GM19193 (cell line): ENCODE measurements at regions not wholly inside any gene's neighbourhood (a gene's known extent, or its start where the extent isn't known, plus 50 kb on each side); places are given as distances from the start of the nearest gene placed in this dataset.

Experiments
- POLR2A ChIP-seq: IDR thresholded peaks from 4 replicates; pipeline ENCODE4 v1.6.1; 2011; ENCODE audit not compliant: insufficient read depth, insufficient read length; ENCODE audit errors: extremely low read depth

DNA sequence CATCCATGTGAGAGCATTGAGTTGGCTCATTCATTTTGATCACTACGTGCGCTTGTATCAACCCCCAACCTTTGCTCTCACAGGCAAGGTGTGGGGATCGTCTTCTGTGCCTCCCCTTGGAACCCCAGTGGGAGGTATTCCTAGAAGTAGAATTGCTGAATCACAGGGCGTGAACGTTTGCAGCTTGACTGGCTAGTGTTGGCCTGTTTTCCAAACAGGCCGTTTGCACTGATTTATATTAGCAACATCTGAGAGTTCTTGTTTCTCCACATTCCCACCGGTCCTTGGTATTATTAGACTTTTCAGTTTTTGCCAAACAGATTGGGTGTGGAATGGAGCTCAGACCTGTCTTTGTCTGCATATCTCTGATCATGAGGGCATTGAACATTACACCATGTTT lies 288.6 kb upstream of the PWP1 start:
- TF ChIP-seq POLR2A: no peak

GRCh38 chr12:107397890-107398500 lies 287.6 kb upstream of the PWP1 start:
- TF ChIP-seq POLR2A: no peak

- TF ChIP-seq POLR2A: no peak
Measured at GRCh38 chr12:107399046-107399445, 286.6 kb upstream of the PWP1 start.

DNA sequence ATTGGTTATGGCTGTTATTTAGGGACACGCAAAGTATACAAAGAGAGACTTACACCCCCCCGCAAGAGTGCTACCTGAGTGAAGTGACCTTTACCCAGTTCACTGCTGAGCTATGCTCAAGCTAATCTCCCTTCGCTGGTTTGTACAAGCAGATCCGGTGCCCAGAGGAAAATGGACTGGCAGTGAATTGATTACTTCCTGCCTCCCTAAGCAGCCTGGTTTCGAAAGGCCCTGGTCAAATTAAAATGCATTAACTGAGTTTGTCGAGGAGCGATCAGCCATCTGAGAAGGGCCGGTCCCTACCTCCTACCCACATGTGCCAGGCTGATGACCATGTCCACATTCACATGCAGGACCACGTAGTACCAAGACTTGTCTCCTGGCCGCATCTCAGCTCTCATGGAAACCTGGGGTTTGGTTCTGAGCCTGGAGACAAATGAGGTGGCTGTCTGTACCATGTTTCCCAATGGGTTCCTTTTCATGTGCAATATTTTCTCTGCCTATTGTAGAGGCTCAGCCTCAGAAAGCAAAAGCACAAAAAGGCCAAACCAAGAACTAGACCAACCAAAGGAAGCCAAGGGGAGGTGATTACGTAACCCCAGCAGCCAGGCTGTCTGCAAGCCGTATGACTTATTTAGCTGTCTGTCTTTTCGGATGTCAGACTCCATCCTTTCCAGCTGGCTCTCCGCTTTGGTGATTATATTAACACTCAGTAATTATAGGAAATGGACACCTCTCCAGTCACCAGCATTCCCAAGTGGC lies 284.7 kb upstream of the PWP1 start:
- TF ChIP-seq POLR2A: no peak

DNA sequence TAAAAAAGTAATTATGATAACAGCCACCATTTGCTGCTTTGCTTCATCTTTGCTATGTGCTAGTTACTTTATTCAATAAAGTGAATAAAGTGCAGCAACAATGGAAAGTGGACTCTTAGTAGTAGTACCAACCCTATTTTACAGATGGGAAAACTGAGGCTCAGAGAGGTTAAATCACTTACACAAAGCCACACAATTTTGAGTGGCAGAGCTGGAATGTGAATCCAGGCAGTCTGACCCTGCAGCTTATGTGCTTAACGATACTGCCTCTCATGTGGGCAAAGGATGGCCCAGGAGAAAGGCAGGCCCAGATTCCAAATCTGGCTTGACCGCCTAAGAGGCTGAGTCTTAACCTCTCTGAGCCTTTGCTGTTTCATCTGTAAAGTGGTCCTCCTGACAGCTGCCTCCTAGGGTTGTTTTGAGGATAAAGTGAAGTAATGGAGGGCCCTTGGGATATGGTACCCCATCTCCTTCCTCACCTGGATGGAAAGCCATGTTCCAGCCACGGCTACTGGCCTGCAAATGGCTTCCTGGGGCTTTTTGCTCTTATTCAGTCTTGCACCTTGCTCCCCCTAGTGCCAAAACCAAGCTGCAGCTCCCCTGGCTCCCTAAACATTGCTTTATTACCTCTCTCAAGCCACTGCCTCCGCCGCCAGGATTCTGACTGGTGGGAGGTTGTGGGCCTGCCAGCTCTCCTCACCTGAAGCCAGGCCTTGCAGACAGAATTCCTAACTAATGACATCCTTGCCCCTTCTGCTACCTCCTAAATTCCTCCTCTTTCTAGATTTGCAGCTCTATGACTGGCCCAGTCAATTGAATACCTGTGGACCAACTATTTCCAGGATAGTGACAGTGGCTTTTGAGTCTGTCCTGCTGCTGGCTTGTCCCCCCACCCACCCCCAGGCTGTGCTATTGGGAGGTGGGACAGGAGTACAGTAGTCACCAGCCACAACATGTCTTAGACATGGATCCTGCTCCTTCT lies 283.3 kb upstream of the PWP1 start:
- no peak for TF ChIP-seq POLR2A

- TF ChIP-seq POLR2A: no peak
Measured at GRCh38 chr12:107404981-107405380, 280.6 kb upstream of the PWP1 start.

GRCh38 chr12:107405436-107405835 lies 280.2 kb upstream of the PWP1 start:
- TF ChIP-seq POLR2A: no peak

DNA sequence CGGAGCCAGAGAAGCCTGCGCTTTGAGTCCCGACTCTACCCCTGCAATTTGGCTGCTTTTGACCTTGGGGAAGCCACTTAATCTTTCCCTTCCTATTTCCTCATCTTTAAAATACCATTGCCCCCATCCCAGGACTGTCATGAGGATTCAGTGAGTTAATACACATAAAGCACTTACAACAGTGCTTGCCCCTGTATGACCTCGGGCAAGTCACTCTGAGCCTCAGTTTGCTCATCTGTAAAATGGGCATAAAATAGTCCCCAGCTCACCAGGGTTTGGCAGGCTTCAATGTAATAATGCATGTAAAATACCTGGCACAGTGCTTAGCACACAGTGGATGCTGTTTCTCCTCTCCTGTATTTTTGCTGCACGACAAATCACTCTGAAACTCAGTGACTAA lies 278.7 kb upstream of the PWP1 start:
- no peak for TF ChIP-seq POLR2A

GRCh38 chr12:107411792-107412535 lies 273.6 kb upstream of the PWP1 start:
- TF ChIP-seq POLR2A: no peak

DNA sequence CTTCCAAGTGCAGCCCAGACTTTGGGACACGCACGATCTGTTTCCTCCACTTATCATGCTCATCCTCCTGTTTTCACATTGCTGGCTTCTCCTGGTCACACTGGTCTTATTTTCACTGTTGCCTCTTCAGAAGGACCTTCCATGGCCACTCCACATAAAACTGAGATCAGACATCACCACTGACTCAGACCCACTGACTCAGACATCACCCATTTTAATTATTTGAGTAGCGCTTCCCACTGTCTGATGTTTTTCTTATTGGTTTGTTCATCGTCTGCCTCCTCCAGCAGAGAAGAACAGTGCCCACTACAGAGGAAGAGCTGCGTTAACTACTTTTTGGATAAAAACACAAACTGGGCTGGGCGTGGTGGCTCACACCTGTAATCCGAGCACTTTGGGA lies 270.5 kb upstream of the PWP1 start:
- no peak for TF ChIP-seq POLR2A

DNA sequence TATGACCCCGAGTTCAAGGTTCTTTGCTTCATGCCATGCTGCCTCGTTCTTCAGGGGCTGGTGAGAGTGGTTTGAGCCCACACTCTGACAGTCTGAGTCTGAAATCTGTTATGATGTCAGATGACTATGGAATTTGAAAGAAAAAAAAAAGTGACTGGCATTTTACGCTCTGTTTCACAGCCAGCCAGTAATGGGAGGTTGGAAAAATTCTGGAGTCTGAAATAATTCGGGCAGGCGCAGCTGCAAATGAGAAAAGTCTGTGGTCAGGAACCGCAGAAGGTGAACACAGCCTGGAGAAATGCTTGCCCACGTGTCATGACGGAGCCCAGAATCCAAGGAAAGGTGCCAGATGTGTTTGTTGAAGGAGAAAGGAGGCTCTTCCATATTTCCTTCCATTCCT lies 269.8 kb upstream of the PWP1 start:
- no peak for TF ChIP-seq POLR2A

DNA sequence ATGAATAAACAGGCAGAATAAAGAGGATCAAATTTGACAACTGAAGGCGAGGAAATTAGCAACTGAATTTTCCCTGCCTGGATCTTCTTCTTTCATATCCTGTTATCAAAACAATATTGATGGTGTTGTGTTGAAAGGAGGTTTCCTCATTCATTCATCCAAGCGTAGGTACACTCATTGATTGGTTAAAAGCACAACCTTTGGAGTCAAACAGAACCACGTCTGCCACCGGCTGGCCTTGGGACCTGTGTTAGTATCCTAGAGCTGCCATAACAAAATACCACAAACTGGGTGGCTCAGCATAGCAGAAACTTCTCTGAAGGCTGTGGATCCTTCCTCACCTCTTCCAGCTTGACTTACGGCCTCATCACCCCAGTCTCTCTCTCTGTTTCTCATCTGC lies 268.6 kb upstream of the PWP1 start:
- TF ChIP-seq POLR2A: no peak

- no peak for TF ChIP-seq POLR2A
Measured at GRCh38 chr12:107418981-107419380, 266.6 kb upstream of the PWP1 start.

GRCh38 chr12:107423531-107423930 lies 262.1 kb upstream of the PWP1 start:
- TF ChIP-seq POLR2A: no peak
